CD4-positive, alpha-beta T cell (primary cell): ENCODE measurements at regions not wholly inside any gene's neighbourhood (a gene's known extent, or its start where the extent isn't known, plus 50 kb on each side); places are given as distances from the start of the nearest gene placed in this dataset.

Experiments
- ATAC-seq: fragments of 200-7000 bp; cut with Tn5 transposase; one replicate; pipeline ENCODE4 v1.10.0; 2022; ENCODE audit warnings: mild to moderate bottlenecking; ENCODE audit not compliant: poor library complexity
- CTCF ChIA-PET: fragments of 350-600 bp; sonication (Branson Sonifier 250); formaldehyde crosslinking; loops from one replicate; lab custom pipeline; 2021; ENCODE audit warnings: antibody characterized with exemption, inconsistent platforms; lab: Charles Lee
- POLR2A ChIA-PET: fragments of 350-600 bp; sonication (Branson Sonifier 250); formaldehyde crosslinking; loops from one replicate; lab custom pipeline; 2021; ENCODE audit warnings: antibody characterized with exemption, inconsistent platforms; lab: Charles Lee
- DNase-seq, 14 experiments: peaks; one replicate each; pipeline ENCODE4 v3.0.0-alpha.2; 2013 to 2020; ENCODE audit warnings: mixed read lengths in 2 of 14
- H3K27ac ChIP-seq, 2 donors: one replicate each; pipeline versions ENCODE4 v1.5.1 to v1.7.0; 2013; ENCODE audit warnings: low read length in 2 of 2, low read depth in 1 of 2, mild to moderate bottlenecking in 1 of 2
- H3K27me3 ChIP-seq, 2 experiments: 1 replicate in 1 of 2; 2 replicates in 1 of 2; pipeline versions ENCODE4 v1.6.1 to v1.7.0; 2013; ENCODE audit warnings: low read length in 2 of 2, control low read depth in 1 of 2, mild to moderate bottlenecking in 1 of 2, moderate library complexity in 1 of 2; ENCODE audit not compliant: insufficient read depth in 2 of 2, control insufficient read depth in 1 of 2
- H3K36me3 ChIP-seq: one replicate; pipeline ENCODE4 v1.6.1; 2013; ENCODE audit warnings: low read length, control low read depth; ENCODE audit not compliant: insufficient read depth
- H3K4me1 ChIP-seq: one replicate; pipeline ENCODE4 v1.6.1; 2013; ENCODE audit warnings: low read length, control low read depth; ENCODE audit not compliant: insufficient read depth
- H3K4me3 ChIP-seq: one replicate; pipeline ENCODE4 v1.5.1; 2013; ENCODE audit warnings: mild to moderate bottlenecking, low read length, moderate library complexity
- H3K9me3 ChIP-seq, 2 experiments: 1 replicate in 1 of 2; 2 replicates in 1 of 2; pipeline versions ENCODE4 v1.6.1 to v1.7.0; 2013; ENCODE audit warnings: low read length in 2 of 2, mild to moderate bottlenecking in 2 of 2, control low read depth in 1 of 2, moderate library complexity in 1 of 2; ENCODE audit not compliant: control insufficient read depth in 1 of 2, insufficient read depth in 1 of 2
- H3K27ac Mint-ChIP-seq: one replicate; pipeline ENCODE4 v1.8.0; 2020; ENCODE audit warnings: mixed read lengths
- H3K27me3 Mint-ChIP-seq: one replicate; pipeline ENCODE4 v1.8.0; 2021; ENCODE audit warnings: mixed read lengths
- H3K36me3 Mint-ChIP-seq: one replicate; pipeline ENCODE4 v1.8.0; 2021; ENCODE audit warnings: low read depth, mixed read lengths
- H3K4me1 Mint-ChIP-seq: one replicate; pipeline ENCODE4 v1.8.0; 2021; ENCODE audit warnings: low read depth, mixed read lengths
- H3K4me3 Mint-ChIP-seq: one replicate; pipeline ENCODE4 v1.8.0; 2020; ENCODE audit warnings: mild to moderate bottlenecking, mixed read lengths
- H3K9me3 Mint-ChIP-seq: one replicate; pipeline ENCODE4 v1.8.0; 2020; ENCODE audit warnings: mixed read lengths
- intact Hi-C, 2 experiments: fragments of 100-400 bp; cut with DNase I in 1 of 2; cut with micrococcal nuclease in 1 of 2; formaldehyde crosslinking; loops; one replicate each; pipeline versions ENCODE4 v1.15.1 to v1.9.0; 2023 to 2025; cut with DNase I, micrococcal nuclease
- TF ChIP-seq, protein P1 (sequence below): fragments of 200-600 bp; IDR thresholded peaks from one replicate; pipeline ENCODE4 v1.8.0; 2022; ENCODE audit warnings: antibody characterized with exemption, mild to moderate bottlenecking

DNA sequence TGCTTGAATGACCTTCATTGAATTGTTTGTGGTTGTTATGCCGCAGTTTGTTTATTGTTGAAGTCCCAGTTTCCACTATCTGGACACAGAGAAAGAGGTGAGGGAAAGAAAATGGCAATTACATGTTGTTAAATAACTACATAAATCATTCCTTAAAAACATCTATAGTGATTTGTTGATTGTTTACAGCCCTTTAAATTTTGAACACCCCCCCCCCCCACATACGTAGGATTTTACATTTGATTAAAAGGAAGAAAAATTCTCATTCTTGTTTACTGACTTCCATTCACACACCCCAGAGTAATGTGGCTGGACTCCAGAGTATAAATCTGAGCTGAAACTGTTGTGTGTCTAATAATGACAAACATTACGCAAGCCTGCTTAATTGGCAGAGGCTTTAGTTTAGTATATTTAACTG is 87.1 kb upstream of the FAM174A start:
- no peak overlapping the region for H3K27ac ChIP-seq
- H3K27ac Mint-ChIP-seq = no peak overlapping the region
- no peaks in the 10 kb centered on the region for H3K9me3 Mint-ChIP-seq
- H3K36me3 Mint-ChIP-seq = no peaks in the 10 kb centered on the region
- ChIA-PET CTCF (no interaction called here), POLR2A (interaction anchor here (0.6 kb wide), 1 partner anchor 1073 kb away, joined by 4 read pairs; no protein-coding TSS in a partner anchor)
- no peaks in the 10 kb centered on the region for H3K27me3 ChIP-seq
- H3K36me3 ChIP-seq = no peaks in the 10 kb centered on the region
- TF ChIP-seq, protein P1, sequence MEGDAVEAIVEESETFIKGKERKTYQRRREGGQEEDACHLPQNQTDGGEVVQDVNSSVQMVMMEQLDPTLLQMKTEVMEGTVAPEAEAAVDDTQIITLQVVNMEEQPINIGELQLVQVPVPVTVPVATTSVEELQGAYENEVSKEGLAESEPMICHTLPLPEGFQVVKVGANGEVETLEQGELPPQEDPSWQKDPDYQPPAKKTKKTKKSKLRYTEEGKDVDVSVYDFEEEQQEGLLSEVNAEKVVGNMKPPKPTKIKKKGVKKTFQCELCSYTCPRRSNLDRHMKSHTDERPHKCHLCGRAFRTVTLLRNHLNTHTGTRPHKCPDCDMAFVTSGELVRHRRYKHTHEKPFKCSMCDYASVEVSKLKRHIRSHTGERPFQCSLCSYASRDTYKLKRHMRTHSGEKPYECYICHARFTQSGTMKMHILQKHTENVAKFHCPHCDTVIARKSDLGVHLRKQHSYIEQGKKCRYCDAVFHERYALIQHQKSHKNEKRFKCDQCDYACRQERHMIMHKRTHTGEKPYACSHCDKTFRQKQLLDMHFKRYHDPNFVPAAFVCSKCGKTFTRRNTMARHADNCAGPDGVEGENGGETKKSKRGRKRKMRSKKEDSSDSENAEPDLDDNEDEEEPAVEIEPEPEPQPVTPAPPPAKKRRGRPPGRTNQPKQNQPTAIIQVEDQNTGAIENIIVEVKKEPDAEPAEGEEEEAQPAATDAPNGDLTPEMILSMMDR = no peak
- H3K27me3 Mint-ChIP-seq = no peaks in the 10 kb centered on the region
- H3K4me1 Mint-ChIP-seq = no peaks in the 10 kb centered on the region
- intact Hi-C loops = no loop called here
- ATAC-seq (no peak), DNase-seq (no peak)
- H3K4me3 ChIP-seq = no peak overlapping the region
- H3K4me1 ChIP-seq = no peaks in the 10 kb centered on the region
- no peak overlapping the region for H3K4me3 Mint-ChIP-seq
- H3K9me3 ChIP-seq = no peaks in the 10 kb centered on the region

DNA sequence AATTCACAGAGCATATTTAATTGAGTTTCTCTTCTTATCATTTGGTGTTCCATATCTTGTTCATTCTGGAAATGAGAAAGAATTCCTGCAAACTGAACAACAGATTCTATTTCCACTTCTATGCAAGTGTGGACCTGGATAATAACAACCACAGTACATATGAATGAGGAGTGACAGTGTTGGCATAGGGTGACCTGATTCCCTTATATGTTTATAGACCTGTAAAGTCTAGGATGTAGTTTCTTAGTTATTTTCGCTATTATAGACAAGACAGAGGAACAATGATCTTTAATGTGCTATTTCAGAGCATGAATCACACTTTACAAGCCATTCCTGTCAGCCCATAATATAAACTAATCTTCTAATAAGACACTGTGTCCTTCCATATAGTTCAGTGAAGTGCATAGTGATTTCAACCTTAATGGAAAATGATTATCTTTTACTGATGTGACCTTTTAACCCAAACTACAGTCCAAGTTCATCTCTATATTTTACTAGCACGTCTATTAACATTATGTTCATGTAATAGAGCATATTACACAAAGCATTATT is 88.2 kb upstream of the FAM174A start:
- Mint-ChIP-seq H3K27ac (no peak overlapping the region), H3K36me3 (no peaks in the 10 kb centered on the region), H3K27me3 (no peaks in the 10 kb centered on the region), H3K9me3 (no peaks in the 10 kb centered on the region), H3K4me1 (no peaks in the 10 kb centered on the region), H3K4me3 (no peak overlapping the region)
- H3K36me3 ChIP-seq = no peaks in the 10 kb centered on the region
- H3K9me3 ChIP-seq = no peaks in the 10 kb centered on the region
- CTCF ChIA-PET = interaction anchor here (0.9 kb wide), 1 partner anchor 16 kb away, joined by 3 read pairs; no protein-coding TSS in a partner anchor
- H3K27ac ChIP-seq = no peak overlapping the region
- ATAC-seq (no peak), DNase-seq (no peak)
- H3K4me1 ChIP-seq = no peaks in the 10 kb centered on the region
- no peak overlapping the region for H3K4me3 ChIP-seq
- H3K27me3 ChIP-seq = no peaks in the 10 kb centered on the region
- TF ChIP-seq, protein P1 = no peak
- POLR2A ChIA-PET = no interaction called here
- intact Hi-C loops = no loop called here

GRCh38 chr5:100444961-100445360 is 90.2 kb upstream of the FAM174A start:
- H3K27ac Mint-ChIP-seq = no peak overlapping the region
- no peak for DNase-seq
- ChIA-PET CTCF (no interaction called here), POLR2A (interaction anchor here (0.6 kb wide), 1 partner anchor 138 kb away, joined by 3 read pairs; no protein-coding TSS in a partner anchor)
- intact Hi-C loops = no loop called here
- no peak overlapping the region for H3K4me3 Mint-ChIP-seq
- H3K4me1 Mint-ChIP-seq = no peaks in the 10 kb centered on the region
- no peak overlapping the region for H3K4me3 ChIP-seq
- H3K27me3 Mint-ChIP-seq = no peaks in the 10 kb centered on the region
- H3K4me1 ChIP-seq = no peaks in the 10 kb centered on the region
- no peaks in the 10 kb centered on the region for H3K9me3 Mint-ChIP-seq
- H3K36me3 ChIP-seq = no peaks in the 10 kb centered on the region
- TF ChIP-seq, protein P1 = no peak
- H3K27me3 ChIP-seq = no peaks in the 10 kb centered on the region
- no peak for ATAC-seq
- H3K36me3 Mint-ChIP-seq = no peaks in the 10 kb centered on the region
- H3K9me3 ChIP-seq = no peaks in the 10 kb centered on the region
- H3K27ac ChIP-seq = no peak overlapping the region
